HFFc6 (cell line): ENCODE measurements at regions not wholly inside any gene's neighbourhood (a gene's known extent, or its start where the extent isn't known, plus 50 kb on each side); places are given as distances from the start of the nearest gene placed in this dataset.

ENCODE experiments used
- DNase-seq: peaks from one replicate; pipeline ENCODE4 v3.0.0-alpha.2; 2018
- H3K27ac Mint-ChIP-seq: 2 replicates; pipeline ENCODE4 v1.8.0; 2020; ENCODE audit warnings: mild to moderate bottlenecking, mixed read lengths
- H3K27me3 Mint-ChIP-seq: 2 replicates; pipeline ENCODE4 v1.8.0; 2021; ENCODE audit warnings: mild to moderate bottlenecking, moderate library complexity, mixed read lengths; ENCODE audit not compliant: insufficient read depth
- H3K36me3 Mint-ChIP-seq: 2 replicates; pipeline ENCODE4 v1.8.0; 2021; ENCODE audit warnings: low read depth, mixed read lengths
- H3K4me1 Mint-ChIP-seq: 2 replicates; pipeline ENCODE4 v1.8.0; 2020; ENCODE audit warnings: low read depth, mixed read lengths
- H3K4me3 Mint-ChIP-seq: 2 replicates; pipeline ENCODE4 v1.8.0; 2020; ENCODE audit warnings: mild to moderate bottlenecking, moderate library complexity, mixed read lengths
- H3K9me3 Mint-ChIP-seq: 2 replicates; pipeline ENCODE4 v1.8.0; 2020; ENCODE audit warnings: mild to moderate bottlenecking, mixed read lengths
- TF ChIP-seq, protein P1 (sequence below): fragments of 200-600 bp; sonication (generic); IDR thresholded peaks from 2 replicates; pipeline ENCODE4 v1.5.0; 2021; ENCODE audit warnings: antibody characterized with exemption, mild to moderate bottlenecking

GRCh38 chr6:105760746-105761145 is 325.4 kb upstream of the PRDM1 start:
- H3K36me3 Mint-ChIP-seq, result no peaks in the 10 kb centered on the region
- H3K4me1 Mint-ChIP-seq, result peaks cover 45% of the 10 kb centered on the region
- no peaks in the 10 kb centered on the region for H3K9me3 Mint-ChIP-seq
- DNase-seq, result no peak
- H3K27me3 Mint-ChIP-seq, result peaks cover under 1% of the 10 kb centered on the region; the same call in 1 of the 2 replicates
- H3K27ac Mint-ChIP-seq, result no peak overlapping the region
- TF ChIP-seq, protein P1, sequence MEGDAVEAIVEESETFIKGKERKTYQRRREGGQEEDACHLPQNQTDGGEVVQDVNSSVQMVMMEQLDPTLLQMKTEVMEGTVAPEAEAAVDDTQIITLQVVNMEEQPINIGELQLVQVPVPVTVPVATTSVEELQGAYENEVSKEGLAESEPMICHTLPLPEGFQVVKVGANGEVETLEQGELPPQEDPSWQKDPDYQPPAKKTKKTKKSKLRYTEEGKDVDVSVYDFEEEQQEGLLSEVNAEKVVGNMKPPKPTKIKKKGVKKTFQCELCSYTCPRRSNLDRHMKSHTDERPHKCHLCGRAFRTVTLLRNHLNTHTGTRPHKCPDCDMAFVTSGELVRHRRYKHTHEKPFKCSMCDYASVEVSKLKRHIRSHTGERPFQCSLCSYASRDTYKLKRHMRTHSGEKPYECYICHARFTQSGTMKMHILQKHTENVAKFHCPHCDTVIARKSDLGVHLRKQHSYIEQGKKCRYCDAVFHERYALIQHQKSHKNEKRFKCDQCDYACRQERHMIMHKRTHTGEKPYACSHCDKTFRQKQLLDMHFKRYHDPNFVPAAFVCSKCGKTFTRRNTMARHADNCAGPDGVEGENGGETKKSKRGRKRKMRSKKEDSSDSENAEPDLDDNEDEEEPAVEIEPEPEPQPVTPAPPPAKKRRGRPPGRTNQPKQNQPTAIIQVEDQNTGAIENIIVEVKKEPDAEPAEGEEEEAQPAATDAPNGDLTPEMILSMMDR, result no peak
- no peak overlapping the region for H3K4me3 Mint-ChIP-seq

- TF ChIP-seq, protein P1, result no peak
- Mint-ChIP-seq H3K27ac (peak overlapping the region; percentile 72), H3K4me3 (peak overlapping the region; percentile 57), H3K36me3 (no peaks in the 10 kb centered on the region), H3K9me3 (no peaks in the 10 kb centered on the region), H3K27me3 (peaks cover 2% of the 10 kb centered on the region; the same call in 1 of the 2 replicates), H3K4me1 (peaks cover 38% of the 10 kb centered on the region)
- peak; percentile 67 for DNase-seq
Observed at GRCh38 chr6:105759946-105760345, 326.2 kb upstream of the PRDM1 start.

GRCh38 chr6:105759015-105759414 is 327.1 kb upstream of the PRDM1 start:
- Mint-ChIP-seq H3K9me3 (no peaks in the 10 kb centered on the region), H3K36me3 (no peaks in the 10 kb centered on the region), H3K27ac (no peak overlapping the region), H3K27me3 (peaks cover 2% of the 10 kb centered on the region; the same call in 1 of the 2 replicates), H3K4me3 (no peak overlapping the region), H3K4me1 (peaks cover 34% of the 10 kb centered on the region)
- no peak for DNase-seq
- TF ChIP-seq, protein P1, result no peak

- Mint-ChIP-seq H3K4me1 (peaks cover 33% of the 10 kb centered on the region), H3K27me3 (peaks cover 2% of the 10 kb centered on the region; the same call in 1 of the 2 replicates), H3K9me3 (no peaks in the 10 kb centered on the region), H3K27ac (no peak overlapping the region), H3K36me3 (no peaks in the 10 kb centered on the region), H3K4me3 (no peak overlapping the region)
- no peak for DNase-seq
- TF ChIP-seq, protein P1, result no peak
Observed at GRCh38 chr6:105757512-105758200, 328.5 kb upstream of the PRDM1 start.

DNA sequence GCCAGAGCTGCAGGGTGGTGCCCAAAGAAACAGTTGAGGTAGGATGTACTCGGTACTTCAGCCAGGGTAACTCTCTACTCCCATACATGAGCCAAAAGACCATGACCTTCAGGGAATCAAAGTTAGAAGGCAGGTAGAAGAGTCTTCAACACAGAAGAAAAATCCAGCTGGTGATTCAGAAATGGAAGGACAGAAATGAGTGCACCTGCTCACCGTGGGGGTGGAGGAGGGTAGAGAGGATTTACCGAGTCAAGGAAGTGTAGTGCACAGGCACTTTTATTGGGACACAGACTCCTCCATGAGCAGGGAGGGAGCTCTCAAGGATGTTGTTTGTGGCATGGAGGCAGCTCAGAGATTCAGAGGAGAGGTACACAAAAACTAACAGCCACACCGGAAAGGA is 330.3 kb upstream of the PRDM1 start:
- Mint-ChIP-seq H3K4me3 (no peak overlapping the region), H3K27ac (no peak overlapping the region), H3K4me1 (peaks cover 27% of the 10 kb centered on the region), H3K36me3 (no peaks in the 10 kb centered on the region), H3K27me3 (peaks cover 2% of the 10 kb centered on the region; the same call in 1 of the 2 replicates), H3K9me3 (no peaks in the 10 kb centered on the region)
- TF ChIP-seq, protein P1, result no peak
- DNase-seq, result no peak
